NCI-H1436 treated with DMSO at 0.1 percent for 48 hours (cell line): ENCODE measurements at regions not wholly inside any gene's neighbourhood (a gene's known extent, or its start where the extent isn't known, plus 50 kb on each side); places are given as distances from the start of the nearest gene placed in this dataset.

Experiments
- DNase-seq: peaks from one replicate; lab custom pipeline; 2025; lab: John Stamatoyannopoulos, UW

DNA sequence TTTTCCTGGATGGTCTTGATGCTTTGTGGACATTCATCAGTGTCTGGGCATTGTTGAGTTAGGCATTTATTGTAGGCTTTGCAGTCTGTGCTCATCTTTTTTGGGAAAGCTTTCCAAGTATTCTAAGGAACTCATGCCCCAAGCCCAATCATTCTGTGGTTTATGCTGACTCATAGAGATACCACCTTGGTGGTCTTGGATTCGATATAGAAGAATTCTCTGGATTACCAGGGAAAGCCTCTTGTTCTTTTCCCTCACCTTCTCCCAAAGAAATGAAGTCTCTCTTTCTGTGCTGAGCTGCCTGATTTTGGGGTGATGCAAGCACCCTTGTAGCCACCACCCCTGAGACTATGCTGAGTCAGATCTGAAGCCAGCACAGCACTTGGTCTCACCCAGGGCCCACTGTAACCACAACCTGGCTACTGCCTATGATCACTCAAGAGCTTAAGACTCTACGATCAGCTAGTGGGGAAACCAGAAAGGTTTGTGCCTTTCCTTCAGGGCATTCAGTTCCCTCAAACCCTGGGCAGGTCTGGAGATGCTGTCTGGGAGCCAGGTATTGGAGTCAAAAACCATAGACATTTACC is 422.6 kb downstream of the NUF2 start:
- DNase-seq, result no peak

DNA sequence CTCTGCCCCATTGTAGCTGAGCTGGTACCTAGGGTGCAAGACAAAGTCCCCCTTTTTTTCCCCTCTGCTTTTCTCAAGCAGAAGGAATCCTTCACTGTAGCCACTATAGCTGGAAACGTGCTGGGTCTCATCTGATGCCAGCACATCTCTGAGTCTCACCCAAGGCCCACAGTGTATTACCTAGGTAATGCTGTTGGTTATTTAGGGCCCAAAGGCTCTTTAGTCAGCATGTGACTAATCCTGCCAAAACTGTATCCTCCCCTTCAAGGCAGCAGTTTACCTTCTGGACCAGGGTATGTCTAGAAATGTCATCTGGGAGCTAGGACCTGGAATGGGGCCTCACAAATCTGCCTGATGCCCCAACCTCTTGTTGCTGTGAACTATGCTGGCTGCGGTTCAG is 423.4 kb downstream of the NUF2 start:
- DNase-seq, result no peak

DNA sequence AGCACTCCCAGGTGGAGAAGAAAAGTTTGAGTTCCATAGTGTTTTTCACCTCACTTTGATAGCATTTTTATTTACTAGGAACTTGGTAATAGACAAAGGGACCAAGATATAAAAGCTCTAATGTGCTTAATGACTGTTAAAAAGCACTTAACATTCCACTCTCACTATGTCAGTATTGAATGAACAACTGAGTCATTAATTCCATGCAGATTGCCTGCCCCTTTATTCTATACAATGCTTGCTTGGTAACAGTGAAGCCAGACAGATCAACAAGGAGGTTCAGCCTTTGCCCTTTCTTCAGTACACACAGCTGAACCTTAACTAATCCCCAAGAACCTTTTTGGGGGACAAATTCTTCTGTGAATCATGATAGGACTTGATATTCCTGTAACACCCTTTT is 425.5 kb downstream of the NUF2 start:
- no peak for DNase-seq

DNA sequence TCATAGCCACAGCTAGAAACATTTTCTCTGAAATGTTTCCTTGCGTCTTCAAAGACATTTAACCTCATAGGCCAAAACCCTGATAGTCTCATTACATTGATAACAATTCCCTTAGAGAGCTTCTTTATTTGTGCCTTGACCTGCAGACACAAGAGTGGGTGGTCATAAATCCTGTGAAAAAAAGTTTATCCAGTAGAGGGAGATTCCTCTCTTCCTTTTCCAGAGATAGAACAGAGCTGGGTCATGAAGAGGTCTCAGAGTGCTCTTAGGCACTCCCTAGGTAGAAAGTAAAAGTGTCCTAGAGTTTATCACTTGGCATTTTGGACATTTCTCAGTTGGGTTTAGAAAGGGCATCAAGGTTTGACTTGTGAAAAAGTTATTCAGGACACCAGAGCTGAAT is 426.1 kb downstream of the NUF2 start:
- no peak for DNase-seq

DNA sequence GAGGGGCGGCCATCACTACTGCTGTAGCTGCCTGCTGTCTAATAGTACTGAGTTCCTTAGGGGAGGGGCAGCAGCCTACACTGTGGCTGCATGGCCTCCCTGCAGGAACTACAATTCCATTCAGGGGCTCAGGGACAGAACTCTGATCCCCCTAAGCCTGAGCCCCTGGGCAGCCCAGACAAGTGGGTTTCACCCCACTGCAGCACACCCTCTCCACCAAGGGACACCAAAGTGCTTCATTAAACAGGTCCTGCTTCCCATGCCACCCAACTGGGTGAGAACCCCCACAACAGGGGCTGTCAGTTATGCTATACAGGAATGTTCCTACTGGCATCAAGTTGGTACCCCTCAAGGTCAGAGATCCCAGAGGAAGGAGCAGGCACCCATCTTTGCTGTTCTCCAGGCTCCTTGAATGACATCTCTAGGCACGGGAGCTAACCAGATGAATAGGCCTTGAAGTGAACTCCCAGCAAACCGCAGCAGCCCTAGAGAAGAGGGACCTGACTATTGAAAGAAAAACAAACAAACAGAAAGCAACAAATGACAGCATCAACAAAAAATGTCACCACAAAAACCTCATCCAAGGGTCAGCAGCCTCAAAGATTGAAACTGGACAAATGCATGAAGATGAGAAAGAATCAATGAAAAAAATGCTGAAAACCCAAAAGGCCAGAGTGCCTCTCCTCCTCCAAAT is 437.4 kb downstream of the NUF2 start:
- DNase-seq, result no peak

DNA sequence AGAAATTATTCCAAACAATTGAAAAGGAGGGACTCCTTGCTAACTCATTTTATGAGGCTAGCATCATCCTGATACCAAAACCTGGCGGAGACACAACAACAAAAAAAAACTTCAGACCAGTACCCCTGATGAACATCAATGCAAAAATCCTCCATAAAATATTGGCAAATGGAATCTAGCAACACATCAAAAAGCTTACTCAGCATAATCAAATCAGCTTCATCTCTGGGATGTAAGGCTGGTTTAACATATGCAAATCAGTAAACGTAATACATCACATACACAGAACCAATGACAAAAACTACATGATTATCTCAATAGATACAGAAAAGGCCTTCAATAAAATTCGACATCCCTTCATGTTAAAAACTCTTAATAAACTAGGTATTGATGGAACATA is 440.1 kb downstream of the NUF2 start:
- DNase-seq, result no peak

DNA sequence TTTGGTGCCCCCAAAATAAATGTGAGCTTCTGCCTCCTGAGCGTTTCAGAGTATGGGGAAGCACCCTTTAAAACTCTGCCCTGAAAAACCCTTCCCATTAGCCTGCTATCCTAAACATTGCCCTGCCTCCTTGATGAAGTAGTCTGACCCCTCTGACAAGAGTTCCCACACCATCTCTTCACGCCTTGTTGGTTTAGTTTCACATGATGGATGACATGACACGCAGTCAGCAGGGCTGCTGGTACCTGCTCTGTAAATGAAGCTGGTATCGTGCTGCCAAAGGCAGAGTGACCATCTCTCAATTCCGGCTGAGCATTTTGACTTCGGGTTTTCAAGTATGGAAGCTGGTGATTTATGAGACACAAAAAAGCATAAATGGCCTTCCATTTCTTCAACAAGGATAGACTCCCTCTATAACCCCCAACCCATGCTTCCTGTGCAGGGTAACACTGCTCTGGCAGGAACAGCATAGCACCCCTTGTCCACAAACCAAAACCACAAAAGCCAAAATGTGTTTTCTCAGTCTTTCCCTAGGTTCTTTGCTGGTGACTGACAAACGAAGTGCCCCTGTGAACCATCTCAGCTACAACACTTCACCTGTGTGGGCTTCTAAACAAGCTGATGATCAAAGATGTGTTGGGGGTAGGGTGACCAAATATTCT is 444.6 kb downstream of the NUF2 start:
- no peak for DNase-seq

DNA sequence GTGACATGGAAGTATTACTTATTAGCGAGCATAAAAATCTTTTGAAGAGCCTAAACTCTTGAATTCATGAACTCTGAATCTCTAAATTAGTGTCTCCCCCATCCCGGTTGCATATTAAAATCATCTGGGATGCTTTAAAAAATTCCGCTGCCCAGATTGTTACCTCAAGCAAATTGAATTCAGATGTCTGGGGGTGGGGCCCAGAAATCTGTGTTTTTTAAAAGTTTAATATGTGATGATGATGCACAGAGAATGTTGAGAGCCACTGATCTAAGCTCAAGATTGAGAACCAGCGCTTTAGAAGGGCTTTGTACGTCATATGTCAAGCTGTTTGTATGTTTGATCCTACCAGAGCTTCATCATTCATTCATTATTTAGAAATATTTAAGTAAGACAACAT is 446.8 kb downstream of the NUF2 start:
- no peak for DNase-seq

DNA sequence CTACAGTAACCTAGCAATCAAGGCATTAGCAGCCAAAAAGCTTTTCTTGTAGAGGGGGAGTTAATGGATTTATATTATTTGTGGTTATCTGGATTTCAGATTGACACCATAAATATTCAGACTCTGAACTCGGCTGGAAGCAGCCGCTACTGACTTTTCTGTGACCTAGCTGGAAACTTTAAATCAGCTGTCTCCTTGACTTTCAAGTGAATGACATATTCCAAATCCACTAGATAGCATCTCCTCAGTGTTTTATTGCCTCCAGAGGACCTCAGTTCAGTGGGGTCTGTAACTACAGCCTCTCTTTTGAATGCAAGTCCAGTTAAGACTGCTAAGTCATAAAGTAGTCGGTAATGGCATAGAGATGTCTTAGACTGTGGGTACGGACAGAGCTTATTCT is 448.5 kb downstream of the NUF2 start:
- DNase-seq, result no peak

DNA sequence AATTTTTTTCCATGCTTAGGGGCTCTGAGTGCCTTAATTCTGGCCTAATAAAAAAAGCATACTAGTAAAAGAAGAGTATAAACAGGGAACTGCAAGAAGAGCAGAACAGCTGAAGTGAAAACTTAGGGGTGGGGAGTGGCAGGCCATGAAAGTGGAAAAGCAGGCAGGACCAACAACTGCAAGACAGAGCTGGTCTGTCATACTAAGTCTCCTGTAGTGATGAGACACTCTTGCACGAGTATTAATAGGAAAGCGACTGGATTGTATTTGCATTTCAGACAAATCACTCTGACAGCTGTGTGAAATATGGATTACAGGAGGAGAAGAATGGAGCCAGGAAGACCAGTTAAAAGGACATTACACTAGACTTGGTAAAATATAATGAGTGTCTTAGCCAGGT is 449.9 kb downstream of the NUF2 start:
- no peak for DNase-seq

DNA sequence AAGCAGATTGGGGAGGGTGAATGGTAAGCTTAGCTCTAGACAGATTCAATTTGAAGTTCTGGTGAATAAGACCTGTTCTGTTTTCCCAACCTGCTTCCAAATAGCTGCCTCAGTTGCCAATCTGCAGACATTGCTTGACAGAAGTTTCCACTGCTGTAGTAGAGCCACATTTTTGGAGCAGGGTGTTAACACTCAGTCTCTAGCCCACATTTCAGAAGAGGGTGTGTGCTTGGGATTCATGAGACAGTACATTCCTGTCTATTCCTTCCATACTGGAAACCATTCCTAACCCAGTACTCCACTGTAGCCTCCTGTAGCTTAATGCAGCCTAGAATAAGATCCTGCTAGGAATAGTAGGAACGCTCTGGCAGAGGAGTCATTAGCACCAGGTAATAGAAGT is 450.5 kb downstream of the NUF2 start:
- no peak for DNase-seq

DNA sequence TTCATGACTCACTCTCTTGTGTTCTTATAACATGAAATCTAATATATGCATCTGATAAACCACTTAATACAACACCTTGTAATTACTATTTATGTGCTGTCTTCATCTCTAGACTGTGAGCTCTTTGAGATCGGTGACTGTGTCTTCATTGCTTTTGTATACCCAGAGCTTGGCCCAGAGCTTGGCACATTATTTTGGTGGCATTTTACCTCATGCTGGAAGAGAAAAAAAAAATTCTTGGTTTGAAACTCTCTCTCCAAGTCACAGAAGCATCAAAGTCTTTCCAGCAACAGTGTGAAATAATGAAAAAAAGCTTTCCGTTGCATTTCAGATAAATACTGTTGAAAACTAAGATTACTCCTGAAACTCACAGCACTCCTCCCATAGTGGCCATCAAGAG is 451.6 kb downstream of the NUF2 start:
- DNase-seq, result no peak

DNA sequence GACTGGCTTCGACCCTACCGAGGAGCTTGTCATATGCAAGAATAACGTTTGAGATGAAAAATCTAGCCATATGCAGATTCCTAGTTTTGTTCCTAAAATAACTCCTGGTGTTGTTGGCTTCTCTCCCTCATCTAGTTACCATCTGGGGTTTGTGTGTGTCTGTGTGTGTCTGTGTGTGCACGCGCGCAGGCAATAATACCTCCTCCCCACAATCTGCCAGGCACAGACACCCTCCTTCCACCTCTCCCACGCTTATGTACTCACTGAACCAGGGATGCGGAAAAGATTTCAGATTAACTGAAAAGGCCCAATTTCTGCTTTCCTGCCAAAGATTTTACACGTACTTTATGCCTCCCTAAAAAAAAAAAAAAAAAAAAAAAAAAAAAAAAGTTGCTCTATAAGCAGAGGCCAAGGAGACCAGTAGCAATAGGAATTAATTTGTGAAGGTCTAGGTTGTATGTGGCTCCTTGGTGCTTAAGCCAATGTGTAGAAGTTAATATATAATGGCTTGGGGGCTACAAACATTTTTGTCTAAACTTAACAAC is 452.7 kb downstream of the NUF2 start:
- DNase-seq, result no peak

DNA sequence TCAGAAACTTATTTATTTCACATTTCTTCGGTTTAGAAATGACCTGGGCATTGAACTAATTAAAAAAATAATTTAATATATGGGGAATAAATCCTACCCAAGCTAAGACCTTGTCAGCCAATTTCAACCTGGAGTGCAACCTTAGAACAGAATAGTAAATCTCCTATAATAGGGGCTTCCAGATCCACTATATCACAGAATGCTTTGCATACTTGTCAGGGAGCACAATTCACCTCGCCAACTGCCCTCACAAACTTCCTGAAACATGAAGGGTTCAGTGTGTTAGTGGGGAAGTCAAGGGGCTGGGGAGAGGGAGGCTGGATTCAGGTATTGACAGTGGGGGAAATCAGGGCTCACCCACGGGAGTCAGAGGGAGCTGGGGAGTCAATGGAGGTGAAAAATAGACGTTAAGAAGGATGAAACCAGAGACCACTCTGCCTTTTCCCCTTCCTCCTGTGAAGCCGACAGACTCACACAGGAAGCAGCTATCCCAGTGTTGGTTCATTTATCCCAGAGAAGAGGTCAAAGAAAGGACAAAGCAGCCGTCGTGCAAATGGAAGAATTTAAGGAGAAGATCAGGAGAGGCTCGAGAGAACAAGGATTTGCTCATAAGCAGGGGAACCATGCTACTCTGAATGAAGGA is 453.3 kb downstream of the NUF2 start:
- DNase-seq, result no peak

DNA sequence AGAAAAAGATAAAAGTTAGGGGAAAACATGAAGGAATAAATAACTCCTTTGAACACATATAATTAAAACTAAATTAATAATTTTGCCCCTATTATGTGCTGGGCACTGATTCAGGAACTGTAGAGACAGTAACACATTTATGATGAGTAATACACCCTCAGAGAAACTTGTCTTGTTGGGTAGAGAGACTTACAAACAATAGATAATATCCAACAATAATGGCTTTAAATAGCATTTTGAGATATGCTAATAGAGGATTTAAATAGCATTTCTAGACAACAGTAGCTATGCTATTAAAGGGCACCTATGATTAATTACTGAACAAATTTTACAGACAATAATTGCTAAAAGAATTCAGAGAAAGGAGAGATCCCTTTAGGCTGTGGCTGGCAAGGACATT is 455.5 kb downstream of the NUF2 start:
- no peak for DNase-seq

DNA sequence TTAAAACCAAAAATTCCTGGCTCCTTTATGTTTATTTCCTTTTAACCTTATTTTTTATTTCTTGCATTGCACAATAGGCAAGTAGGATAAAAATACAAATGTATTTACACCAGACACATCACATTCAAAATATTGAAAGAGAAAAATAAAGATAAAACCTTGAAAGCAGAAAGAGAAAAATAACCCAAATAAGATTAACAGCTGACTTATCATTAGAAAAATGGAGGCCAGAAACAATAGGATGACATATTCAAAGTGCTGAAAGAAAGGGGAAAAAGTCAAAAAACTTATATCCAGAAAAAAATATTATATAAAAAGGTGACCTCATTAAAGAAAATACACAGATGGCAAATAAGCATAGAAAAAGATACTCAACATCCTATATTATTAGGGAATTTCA is 459.4 kb downstream of the NUF2 start:
- no peak for DNase-seq

DNA sequence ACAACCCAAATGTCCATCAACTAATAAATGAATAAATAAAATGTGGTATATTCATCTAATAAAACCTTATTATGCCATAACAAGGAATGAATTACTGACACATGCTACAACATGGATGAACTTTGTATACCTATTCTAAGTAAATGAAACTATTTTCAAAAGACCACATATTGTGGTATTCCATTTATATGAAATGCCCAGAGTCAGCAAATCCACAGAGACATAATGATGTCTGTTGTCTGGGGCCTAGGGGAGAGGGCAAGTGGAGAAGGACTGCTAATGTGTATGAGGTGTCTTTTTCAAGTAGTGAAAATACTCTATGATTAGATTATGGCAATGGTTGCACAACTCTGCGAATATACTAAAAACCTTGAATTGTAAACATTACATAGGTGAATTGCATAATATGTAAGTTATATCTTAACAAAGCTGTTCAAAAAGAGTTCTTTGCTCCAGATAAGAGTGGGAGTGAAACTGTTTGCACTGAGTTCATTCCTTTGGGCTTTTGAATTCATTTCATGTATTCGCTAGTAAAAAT is 464.2 kb downstream of the NUF2 start:
- no peak for DNase-seq

DNA sequence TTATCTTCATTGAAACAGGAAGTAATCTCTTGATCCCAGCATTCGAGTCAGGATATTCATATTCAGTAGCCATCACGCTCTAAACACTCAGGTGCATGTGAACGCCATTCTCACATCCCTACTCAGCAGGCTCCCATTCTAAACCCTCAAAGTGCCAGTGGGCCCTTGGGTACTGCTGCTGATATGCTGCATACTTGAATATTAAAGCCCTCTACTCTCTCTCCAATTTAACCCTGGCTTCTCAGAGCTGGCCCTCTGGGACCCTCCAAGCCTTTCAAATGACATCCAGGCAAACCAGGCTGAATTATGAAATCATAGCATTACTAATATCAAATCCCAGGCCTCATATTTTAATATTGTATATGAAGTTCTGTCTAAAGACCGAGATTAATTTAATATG is 468.2 kb downstream of the NUF2 start:
- DNase-seq, result no peak

DNA sequence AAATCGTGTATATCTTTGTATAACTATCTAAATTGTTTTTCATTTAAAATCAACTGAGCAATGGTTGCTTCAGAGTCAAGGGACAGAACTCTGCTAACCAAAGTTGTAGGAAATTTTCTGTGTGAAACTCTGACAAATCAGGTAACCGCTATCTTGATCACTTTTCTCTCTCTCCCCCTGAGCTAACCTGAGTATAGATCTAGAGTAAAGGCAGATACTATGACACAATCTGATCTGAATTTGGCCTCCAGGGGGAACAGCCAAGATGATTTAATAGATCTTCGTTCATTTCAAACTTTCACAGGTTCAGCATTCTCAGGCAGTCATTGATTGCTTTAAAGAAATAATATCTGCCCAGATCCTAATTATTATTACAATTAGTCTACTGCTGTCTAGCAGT is 472.8 kb downstream of the NUF2 start:
- DNase-seq, result no peak

DNA sequence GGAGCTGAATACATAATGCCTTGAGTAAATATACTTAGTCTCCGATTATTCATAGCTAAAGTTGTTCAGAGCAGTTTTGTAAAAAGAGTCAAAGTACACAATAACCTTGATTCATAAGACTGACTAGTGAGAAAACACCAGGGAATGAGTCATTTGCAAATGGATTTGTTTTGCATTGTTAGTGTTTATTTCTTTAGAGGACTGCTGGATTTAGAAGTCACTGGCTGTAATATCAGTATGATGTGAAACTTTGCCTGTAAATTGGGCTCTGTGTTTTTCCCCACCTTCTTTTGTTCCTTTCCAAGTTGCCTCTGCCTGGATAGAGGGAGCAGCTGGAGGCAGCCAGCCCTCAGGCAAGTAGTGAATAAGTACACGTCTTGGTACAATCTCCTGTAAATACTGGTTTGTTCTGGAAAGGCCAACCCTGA is 474.7 kb downstream of the NUF2 start:
- peak; percentile 74 for DNase-seq

DNA sequence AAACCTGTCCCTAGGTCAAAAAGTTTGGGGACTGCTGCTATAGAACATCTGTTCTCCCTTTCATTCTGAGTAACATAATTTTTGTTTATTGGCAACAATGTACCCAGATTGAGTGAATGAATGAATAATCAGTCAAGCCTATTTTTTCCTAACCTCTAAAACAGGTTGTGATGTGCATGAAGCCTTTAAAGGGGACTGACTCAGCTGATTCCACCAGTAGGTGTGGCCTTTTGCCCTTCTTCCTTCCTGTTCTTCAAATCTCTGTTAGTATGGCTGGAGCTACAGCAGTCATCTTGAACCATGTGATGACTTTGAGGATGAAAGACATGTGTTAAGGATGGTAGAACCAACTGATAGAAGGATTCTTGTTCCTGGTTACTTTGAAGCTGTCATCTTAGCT is 476.1 kb downstream of the NUF2 start:
- no peak for DNase-seq

DNA sequence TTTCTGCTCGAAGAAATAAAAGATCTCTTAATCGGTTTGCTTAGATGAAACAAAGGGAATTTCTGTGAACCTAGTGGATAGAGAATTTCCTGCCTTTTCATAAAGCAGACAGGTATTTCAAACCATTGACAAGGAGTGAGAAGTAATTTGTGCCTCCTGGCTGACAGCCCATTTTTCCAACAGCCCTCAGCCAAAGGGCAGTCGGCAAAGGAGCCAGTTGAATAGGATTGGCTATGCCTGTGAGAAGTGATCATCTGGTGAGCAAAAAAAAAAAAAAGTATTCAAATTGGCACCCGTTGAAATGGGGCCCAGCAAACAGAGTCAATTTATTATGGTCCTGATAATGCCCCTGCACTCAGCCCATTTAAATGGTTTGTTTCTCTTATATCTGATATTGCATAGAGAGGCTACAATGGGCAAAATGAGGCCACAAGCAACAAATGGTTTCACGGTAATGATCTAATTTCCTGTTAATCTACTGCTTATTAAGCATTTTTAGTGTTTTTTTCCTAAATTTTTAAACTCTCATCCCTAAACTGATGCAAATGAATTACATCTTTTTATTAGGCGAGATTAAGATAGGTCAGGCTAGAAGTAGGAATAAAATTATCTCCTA is 477.5 kb downstream of the NUF2 start:
- no peak for DNase-seq
